ENCODE measurements at regions not wholly inside any gene's neighbourhood (a gene's known extent, or its start where the extent isn't known, plus 50 kb on each side); places are given as distances from the start of the nearest gene placed in this dataset.

DNA sequence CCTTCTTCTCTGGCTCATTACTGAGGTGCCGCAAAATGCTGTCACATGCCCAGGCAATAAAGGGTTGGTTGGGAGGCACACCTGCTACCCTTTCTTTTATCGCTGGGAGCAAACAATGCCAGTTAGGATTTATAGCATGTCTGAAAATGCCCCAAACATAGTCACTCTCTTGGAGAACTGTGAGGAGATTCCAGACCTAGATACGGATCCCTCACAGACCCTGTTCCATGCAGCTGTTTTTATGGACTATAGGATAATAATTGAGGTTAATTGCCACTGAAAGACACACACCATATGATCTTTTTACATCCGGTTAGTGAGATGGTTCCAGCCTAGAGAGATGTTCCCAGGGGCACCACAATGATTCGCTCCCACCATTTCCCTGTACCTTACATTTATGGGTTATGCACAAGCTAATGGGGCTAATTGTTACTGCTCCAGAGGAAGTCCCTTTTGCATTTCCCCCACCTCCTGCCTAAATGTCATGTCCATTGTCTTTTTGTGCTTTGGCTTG lies 318.1 kb downstream of the PIK3R1 start:
- H3K4me3 ChIP-seq (ENCODE audit: low read depth, low read length): no peak overlapping the region
- TF ChIP-seq, protein P1, sequence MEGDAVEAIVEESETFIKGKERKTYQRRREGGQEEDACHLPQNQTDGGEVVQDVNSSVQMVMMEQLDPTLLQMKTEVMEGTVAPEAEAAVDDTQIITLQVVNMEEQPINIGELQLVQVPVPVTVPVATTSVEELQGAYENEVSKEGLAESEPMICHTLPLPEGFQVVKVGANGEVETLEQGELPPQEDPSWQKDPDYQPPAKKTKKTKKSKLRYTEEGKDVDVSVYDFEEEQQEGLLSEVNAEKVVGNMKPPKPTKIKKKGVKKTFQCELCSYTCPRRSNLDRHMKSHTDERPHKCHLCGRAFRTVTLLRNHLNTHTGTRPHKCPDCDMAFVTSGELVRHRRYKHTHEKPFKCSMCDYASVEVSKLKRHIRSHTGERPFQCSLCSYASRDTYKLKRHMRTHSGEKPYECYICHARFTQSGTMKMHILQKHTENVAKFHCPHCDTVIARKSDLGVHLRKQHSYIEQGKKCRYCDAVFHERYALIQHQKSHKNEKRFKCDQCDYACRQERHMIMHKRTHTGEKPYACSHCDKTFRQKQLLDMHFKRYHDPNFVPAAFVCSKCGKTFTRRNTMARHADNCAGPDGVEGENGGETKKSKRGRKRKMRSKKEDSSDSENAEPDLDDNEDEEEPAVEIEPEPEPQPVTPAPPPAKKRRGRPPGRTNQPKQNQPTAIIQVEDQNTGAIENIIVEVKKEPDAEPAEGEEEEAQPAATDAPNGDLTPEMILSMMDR (IDR thresholded peaks at IDR 0.05; ENCODE audit: low read depth, low read length): no peak

DNA sequence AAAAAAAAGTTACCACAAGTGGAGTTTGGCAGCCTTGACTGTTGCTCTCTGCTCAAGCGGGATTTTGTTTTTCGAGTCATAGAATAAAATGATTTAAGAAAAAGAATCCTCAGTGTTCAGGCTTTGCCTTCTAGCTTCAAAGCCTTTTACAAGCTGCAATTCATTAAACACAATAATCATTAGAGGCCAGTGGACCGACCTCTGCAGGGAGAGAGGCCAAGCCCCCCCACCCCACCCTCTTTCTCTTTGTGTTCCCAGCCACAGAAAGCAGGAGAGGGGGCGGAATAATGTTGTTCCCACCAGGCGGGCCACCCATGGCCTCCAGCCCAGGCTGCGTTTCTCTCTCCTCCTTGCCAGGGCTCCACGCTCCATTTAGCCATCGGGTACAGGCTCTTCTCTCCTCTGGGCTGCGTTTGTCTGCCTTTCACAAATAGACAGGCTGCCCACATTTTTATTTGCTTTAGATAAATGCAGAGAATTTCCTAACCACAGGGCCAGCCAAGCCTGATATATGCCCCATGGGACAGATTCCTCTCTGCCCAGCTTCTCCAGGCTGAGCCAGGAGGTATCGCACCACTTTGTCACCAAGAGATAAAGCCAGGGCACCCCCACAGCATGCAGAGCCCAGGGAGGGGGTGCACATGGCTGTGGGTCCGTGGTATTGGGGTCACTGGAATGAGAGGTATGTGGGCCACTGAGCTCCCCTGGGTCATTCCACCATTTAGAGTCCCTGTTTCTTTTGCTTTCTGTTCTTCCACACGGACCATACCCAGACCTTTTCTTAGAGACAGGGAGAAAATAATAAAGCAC lies 318.8 kb downstream of the PIK3R1 start:
- TF ChIP-seq, protein P1 (IDR thresholded peaks at IDR 0.05; ENCODE audit: low read depth, low read length): no peak
- no peak overlapping the region for H3K4me3 ChIP-seq (ENCODE audit: low read depth, low read length)

DNA sequence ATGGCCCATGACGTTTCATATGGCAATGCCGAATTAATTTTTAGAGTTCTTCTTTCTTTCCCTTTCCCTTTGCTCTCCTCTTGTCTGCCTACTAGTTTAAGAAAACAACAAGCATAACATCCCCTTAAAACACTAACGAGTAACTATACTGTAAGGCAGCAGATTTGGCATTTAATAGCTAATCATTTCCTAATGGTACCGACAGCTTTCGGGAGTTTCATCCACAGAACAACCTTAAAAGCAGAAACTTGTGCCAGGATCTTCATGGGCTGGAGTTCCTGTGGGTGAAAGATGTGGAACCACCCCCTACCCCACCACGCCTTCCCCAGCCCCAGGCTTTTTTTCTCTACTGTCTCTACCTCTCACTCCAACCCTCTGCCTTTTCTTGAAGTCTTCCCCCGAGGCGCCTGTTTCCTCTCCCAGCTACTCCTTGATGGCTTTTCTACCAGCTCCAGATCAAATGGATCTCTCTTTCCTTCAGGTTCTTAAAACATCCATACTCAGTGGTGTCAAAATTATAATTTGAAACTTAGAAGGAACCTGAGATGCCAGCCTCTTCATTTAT lies 319.5 kb downstream of the PIK3R1 start:
- TF ChIP-seq, protein P1 (IDR thresholded peaks at IDR 0.05; ENCODE audit: low read depth, low read length): no peak
- no peak overlapping the region for H3K4me3 ChIP-seq (ENCODE audit: low read depth, low read length)

DNA sequence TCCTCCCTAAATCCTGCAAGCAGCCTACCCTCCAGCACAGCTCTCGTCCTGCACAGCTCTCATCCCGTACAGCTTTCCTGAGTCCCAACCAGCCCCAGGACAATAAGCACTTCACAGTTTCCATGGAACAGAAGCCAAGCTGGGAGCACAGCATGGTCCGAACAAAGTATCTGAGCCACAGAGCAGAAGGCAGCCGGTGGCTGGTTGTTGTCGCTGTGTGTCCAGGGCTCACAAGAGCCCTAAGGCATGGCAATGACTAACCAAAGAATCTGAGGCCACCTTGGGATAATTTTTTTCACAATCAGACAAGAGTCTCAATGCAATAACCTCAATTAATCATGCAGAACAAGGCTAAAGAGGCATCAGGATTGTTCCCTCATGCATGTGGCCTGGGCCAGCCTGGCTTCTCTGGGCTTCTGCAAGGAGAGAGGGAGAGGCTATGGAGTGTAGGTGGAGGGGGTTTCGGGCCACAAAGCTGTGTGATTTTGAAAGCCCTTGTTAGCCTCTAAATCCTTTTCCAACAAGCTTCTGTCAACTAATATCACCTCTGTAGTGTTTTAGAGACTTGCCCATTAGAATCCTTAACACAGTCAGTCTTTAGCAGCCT lies 323.4 kb downstream of the PIK3R1 start:
- no peak overlapping the region for H3K4me3 ChIP-seq (ENCODE audit: low read depth, low read length)
- TF ChIP-seq, protein P1 (IDR thresholded peaks at IDR 0.05; ENCODE audit: low read depth, low read length): no peak

DNA sequence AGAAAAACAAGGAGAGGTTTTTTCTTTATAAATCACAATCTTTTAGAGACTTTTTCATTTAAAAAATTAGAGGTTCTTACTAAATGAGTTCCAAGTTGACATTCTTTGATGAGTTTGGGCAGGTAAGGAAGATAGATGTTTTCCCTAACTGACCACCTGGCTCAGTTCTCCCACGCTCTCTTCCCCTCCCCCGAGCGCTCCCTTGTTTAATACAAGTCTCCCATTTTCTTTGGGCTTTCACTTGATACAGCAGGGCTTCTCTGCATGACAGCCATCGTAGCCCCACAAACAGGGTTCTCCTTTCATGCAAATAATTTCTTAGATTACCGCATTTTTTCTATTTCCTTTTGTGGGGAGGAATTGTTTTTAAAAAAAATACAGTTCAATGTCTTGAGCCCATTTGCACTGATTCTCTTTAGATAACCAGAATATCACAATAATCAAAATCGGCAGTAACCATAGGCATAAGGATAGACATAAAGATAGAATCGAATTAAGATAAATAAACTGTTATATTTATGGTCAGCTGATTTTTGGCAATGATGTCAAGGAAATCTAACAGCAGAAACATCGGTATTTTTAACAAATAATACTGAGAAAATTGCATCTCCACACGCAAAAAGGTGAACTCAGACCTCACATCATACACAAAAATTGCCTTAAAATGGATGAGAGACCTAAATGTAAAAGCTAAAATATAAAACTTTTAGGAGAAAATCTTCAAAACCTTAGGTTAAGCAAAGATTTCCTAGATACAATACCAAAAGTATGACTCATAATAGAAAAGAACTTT lies 325.4 kb downstream of the PIK3R1 start:
- TF ChIP-seq, protein P1 (IDR thresholded peaks at IDR 0.05; ENCODE audit: low read depth, low read length): no peak
- no peak overlapping the region for H3K4me3 ChIP-seq (ENCODE audit: low read depth, low read length)

DNA sequence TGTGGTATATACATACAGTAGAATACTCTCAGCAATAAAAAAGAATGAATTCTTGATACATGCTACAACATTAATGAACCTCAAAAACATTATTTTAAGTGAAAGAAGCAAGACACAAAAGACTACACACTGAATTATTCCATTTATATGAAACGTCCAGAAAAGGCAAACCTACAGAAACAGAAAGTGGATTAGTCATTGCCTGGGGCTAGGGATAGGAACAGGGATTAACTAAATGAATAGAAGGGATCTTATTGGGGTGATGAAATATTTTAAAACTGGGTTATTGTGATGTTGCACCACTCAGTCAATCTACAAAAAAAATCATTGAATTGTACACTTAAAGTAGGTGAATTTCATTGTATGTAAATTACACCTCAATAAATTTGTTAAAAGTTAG lies 326.7 kb downstream of the PIK3R1 start:
- H3K4me3 ChIP-seq (ENCODE audit: low read depth, low read length): no peak overlapping the region

More for the DNA sequence above, 326.7 kb downstream of the PIK3R1 start:
- TF ChIP-seq, protein P1 (IDR thresholded peaks at IDR 0.05; ENCODE audit: low read depth, low read length): no peak
